Ectodermal cell (in vitro differentiated cells): ENCODE measurements at regions not wholly inside any gene's neighbourhood (a gene's known extent, or its start where the extent isn't known, plus 50 kb on each side); places are given as distances from the start of the nearest gene placed in this dataset.

Experiments used
- H3K27ac ChIP-seq: 2 replicates; pipeline ENCODE4 v1.7.0; 2013; ENCODE audit warnings: mild to moderate bottlenecking, low read depth, low read length; ENCODE audit not compliant: insufficient read depth, poor library complexity, severe bottlenecking
- H3K27me3 ChIP-seq: 2 replicates; pipeline ENCODE4 v1.7.0; 2013; ENCODE audit warnings: mild to moderate bottlenecking, low read length; ENCODE audit not compliant: insufficient read depth, control insufficient read depth, poor library complexity, severe bottlenecking
- H3K36me3 ChIP-seq: one replicate; pipeline ENCODE4 v1.7.0; 2013; ENCODE audit warnings: low read length; ENCODE audit not compliant: control insufficient read depth, insufficient read depth
- H3K4me1 ChIP-seq: one replicate; pipeline ENCODE4 v1.7.0; 2013; ENCODE audit warnings: low read length; ENCODE audit not compliant: control insufficient read depth, insufficient read depth
- H3K4me3 ChIP-seq: 2 replicates; pipeline ENCODE4 v1.7.0; 2013; ENCODE audit warnings: low read depth, low read length, control low read depth; ENCODE audit not compliant: insufficient read depth
- H3K9me3 ChIP-seq: 2 replicates; pipeline ENCODE4 v1.7.0; 2013; ENCODE audit warnings: mild to moderate bottlenecking, low read length, moderate library complexity; ENCODE audit not compliant: control insufficient read depth
- WGBS, 2 experiments: methylation state at CpG; one replicate each; pipeline ENCODE4 v1.1.7; 2013; ENCODE audit warnings: missing lambda C conversion rate in 2 of 2; 5-methylcytosine and 5-hydroxymethylcytosine counted together

DNA sequence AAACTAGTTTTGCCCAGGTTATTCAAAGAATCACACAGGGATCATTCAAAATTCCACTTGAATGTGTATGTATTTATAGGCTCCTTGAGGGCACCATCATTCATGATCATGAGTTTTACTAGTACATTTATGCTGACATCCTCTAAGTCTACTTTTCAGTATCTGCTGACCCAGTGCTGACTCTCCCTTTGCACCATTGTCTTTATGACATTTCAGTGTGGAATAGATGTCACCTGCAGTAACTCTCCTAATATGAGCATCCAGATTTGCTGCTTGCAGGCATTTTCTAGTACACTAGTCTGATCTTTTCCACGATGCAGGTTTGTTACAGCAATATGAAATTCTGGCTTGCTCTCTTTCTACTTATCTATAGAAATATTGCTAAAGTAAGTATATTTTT is 1603.5 kb downstream of the SI start:
- H3K4me1 ChIP-seq, result no peaks in the 10 kb centered on the region
- H3K9me3 ChIP-seq, result no peaks in the 10 kb centered on the region
- H3K36me3 ChIP-seq, result no peaks in the 10 kb centered on the region
- no peak overlapping the region for H3K4me3 ChIP-seq
- H3K27me3 ChIP-seq, result no peaks in the 10 kb centered on the region
- no peak overlapping the region for H3K27ac ChIP-seq
- WGBS, 2 experiments, result 100% methylated on average over 1 of the region's 1 CpG

DNA sequence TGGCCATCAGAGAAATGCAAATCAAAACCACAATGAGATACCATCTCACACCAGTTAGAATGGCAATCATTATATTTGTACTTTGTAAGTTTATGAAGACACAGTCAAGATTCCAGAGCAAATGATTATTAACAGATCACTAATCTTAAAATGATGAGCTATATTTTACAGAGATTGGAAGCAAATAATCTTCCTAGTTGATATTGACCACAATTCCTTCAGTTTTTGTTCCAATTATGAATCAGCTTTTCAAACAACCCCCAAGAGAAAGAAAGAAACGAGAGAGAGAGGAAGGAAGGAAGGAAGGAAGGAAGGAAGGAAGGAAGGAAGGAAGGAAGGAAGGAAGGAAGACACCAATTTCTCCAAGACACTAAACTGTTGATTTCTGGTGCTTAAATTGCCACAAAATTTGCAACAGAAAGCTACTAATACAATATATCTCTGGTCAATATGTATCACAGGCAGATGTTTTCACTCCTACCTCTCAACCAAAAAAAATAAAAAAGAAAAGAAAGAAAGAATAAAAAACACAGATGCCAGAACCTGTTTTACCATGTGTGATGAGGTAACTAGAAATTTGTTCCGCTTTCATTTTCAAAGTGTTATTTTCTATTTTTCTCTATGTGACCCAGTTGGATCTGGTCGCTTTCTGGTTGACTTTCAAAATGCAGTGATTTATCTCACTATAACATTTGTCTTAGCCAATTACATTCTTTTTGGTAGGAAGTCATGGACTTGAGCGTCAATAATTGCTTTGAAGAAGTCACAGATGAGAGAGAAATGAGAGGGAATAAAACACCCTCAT is 1609.6 kb downstream of the SI start:
- Histone ChIP-seq H3K36me3 (no peaks in the 10 kb centered on the region), H3K27ac (no peak overlapping the region), H3K27me3 (no peaks in the 10 kb centered on the region), H3K9me3 (no peaks in the 10 kb centered on the region), H3K4me3 (no peak overlapping the region), H3K4me1 (no peaks in the 10 kb centered on the region)
- WGBS, 2 experiments, result 80 to 94% methylated on average over 2 to 3 of the region's 4 CpGs

DNA sequence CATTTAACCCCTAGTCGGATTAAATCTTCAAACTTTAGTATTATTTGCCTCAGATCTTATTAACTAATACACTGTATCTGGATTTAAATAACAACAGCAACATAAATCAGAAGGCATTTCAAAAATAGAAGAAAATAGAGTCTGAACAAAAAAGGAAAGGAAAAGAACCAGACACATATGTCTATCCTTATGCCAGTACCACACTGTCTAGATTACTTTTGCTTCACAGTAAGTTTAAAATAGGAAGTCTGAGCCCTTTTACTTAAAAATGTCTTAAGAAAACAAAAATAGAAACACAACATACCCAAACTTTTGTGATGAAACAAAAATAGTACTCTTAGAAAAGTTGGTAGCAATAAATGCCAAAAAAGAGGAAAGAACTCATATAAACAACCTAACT is 1615.8 kb downstream of the SI start:
- Histone ChIP-seq H3K9me3 (no peaks in the 10 kb centered on the region), H3K27ac (no peak overlapping the region), H3K36me3 (no peaks in the 10 kb centered on the region), H3K4me1 (no peaks in the 10 kb centered on the region), H3K27me3 (no peaks in the 10 kb centered on the region), H3K4me3 (no peak overlapping the region)
- WGBS, 2 experiments, result 91% methylated on average over 1 of the region's 1 CpG; no CpG with 5 or more reads in 1 of the 2 experiments

DNA sequence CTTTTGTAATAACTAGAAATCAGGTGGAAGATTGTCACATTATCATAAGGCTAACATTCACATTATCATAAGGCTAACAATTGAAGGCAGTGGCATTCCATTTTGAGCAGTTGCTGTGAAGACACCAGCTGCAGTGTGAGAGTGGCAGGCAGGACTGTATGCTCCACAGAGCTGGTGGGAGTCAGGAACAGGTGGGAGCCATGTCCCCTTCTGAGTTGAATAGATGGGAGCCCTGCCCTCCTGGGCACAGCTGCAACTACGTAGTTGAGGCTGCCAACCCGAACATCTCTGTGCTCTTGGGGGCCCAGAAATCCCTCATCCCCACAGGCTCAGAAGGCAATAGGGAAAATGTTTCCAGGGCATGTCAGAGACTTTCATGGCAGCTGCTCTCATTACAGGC is 1627.6 kb downstream of the SI start:
- no peaks in the 10 kb centered on the region for H3K36me3 ChIP-seq
- no peaks in the 10 kb centered on the region for H3K9me3 ChIP-seq
- no peak overlapping the region for H3K4me3 ChIP-seq
- H3K27me3 ChIP-seq, result no peaks in the 10 kb centered on the region
- no peaks in the 10 kb centered on the region for H3K4me1 ChIP-seq
- 98 to 99% methylated on average over 2 of the region's 2 CpGs for WGBS, 2 experiments
- H3K27ac ChIP-seq, result no peak overlapping the region

DNA sequence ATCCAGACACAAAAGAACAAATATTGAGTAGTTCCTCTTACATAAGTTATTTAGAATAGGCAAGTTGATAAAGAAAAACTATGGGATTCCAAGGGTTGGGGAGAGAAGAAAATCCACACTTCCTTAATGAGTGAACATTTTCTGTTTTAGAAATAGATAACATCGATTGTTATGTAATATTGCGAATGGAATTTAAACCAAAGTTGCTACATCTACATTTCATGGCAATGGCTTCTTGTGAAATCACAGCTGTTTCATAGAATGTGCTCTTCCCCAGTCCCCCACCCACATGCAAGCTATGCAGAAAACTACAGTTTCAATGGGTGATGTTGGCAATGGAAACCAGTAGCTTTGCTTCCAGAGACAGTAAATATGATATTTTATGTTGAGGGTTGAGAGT is 1639.5 kb downstream of the SI start:
- Histone ChIP-seq H3K4me1 (no peaks in the 10 kb centered on the region), H3K36me3 (no peaks in the 10 kb centered on the region), H3K27me3 (no peaks in the 10 kb centered on the region), H3K27ac (no peak overlapping the region), H3K4me3 (no peak overlapping the region), H3K9me3 (no peaks in the 10 kb centered on the region)
- WGBS, 2 experiments, result 100% methylated on average over 1 to 2 of the region's 2 CpGs

DNA sequence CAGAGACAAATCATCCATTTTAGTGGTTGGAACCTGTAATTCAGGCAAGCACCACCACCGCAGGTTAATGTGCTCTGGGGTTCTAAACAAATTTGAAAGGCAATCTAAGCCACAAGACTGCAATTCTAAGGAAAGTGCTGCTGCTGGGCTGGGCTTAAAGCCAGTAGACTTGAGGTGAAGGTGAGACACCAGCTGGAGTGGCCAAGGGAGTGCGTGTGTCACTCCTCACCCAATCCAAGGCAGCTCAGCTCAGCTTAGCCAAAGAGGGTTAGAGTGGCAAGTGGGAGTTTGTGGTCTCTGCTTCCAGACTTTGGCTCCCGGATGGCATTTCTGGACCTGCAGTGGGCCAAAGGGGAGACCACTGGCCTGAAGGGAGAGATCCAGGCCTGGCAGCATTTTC is 1655.6 kb downstream of the SI start:
- no peaks in the 10 kb centered on the region for H3K27me3 ChIP-seq
- H3K9me3 ChIP-seq, result no peaks in the 10 kb centered on the region
- H3K36me3 ChIP-seq, result no peaks in the 10 kb centered on the region
- no peak overlapping the region for H3K27ac ChIP-seq
- no peak overlapping the region for H3K4me3 ChIP-seq
- 95 to 97% methylated on average over 3 of the region's 3 CpGs for WGBS, 2 experiments
- no peaks in the 10 kb centered on the region for H3K4me1 ChIP-seq

DNA sequence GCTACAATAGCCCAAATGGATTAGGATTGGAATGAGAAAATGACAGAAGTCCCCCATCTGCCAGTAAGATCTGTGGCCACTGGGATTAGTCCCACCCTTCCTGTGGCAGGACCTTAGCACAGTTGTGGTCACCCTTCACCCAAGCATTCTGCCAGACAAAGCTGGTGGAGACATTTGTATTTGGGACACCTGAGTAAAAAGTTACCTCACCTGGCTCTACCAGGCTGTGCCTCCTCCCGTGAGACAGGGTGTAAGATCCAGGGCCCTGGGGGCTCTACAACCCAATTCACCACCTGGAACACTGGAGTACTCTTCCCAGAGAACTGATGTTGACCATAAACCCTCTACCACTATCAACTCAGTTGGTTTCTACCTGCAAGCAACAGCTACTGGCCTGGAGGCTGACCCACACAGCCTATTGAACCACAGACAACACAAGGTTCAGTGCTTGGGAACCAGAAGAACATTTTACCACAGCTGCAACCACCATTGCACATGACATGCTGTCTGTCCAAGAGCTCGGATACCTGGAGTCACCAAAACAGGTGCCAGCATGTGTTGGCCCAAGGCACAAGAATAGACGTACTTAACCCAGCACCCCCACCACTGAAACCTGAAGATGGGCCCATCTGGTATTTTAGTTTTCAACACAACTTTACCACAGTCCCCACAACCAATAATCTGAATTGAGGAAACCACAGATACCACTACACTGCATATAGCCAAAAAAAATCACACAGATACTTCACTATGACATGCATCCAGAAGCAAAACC is 1686.7 kb downstream of the SI start:
- Histone ChIP-seq H3K36me3 (no peaks in the 10 kb centered on the region), H3K4me1 (no peaks in the 10 kb centered on the region)
- 85 to 88% methylated on average over 3 of the region's 3 CpGs for WGBS, 2 experiments

DNA sequence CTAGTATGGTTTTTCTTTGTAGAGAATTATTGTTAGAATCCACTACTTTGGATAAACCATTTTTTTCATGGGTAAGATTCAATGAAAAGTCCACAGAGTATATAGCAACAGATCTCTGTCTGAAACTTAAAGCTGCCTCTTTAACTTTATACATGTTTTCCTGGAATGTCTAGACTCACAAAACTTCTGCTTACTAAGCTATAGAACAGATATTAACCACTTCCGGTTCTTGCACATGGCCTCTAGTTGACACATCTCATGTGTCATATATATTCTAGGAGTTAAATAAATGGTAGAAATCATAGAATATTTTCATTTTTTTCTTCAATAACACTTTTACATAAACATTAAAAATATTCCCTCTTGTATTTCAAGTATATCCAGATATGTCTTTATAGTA is 1693.9 kb downstream of the SI start:
- Histone ChIP-seq H3K27ac (no peak overlapping the region), H3K36me3 (no peaks in the 10 kb centered on the region), H3K4me3 (no peak overlapping the region), H3K9me3 (no peaks in the 10 kb centered on the region), H3K4me1 (no peaks in the 10 kb centered on the region), H3K27me3 (no peaks in the 10 kb centered on the region)
- WGBS, 2 experiments, result 78% methylated on average over 1 of the region's 1 CpG; no CpG with 5 or more reads in 1 of the 2 experiments

More for the DNA sequence above, 1686.7 kb downstream of the SI start:
- Histone ChIP-seq H3K27ac (no peak overlapping the region), H3K9me3 (no peaks in the 10 kb centered on the region), H3K4me3 (no peak overlapping the region), H3K27me3 (no peaks in the 10 kb centered on the region)

DNA sequence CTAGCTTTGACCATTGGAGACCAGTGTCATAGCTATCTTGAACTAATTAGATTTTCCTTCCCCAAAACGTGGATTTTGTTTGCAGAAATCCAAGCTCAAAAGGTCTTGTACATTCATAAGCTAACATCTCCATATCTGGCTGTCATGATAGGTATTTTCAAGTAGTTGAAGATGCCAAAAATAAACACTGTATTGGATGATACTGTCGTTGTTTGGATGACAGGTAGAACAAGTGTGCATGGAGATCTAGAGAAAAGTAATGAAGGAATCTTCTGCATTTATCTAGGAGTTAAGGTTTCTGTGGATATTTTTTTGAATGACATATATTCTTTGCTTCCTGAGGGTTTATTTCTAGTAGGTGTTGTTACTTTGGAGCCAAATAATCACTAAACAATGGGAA is 1696.1 kb downstream of the SI start:
- H3K36me3 ChIP-seq, result no peaks in the 10 kb centered on the region
- H3K27me3 ChIP-seq, result no peaks in the 10 kb centered on the region
- no peak overlapping the region for H3K4me3 ChIP-seq
- H3K4me1 ChIP-seq, result no peaks in the 10 kb centered on the region
- H3K9me3 ChIP-seq, result no peaks in the 10 kb centered on the region
- 75 to 92% methylated on average over 2 of the region's 2 CpGs for WGBS, 2 experiments
- H3K27ac ChIP-seq, result no peak overlapping the region

DNA sequence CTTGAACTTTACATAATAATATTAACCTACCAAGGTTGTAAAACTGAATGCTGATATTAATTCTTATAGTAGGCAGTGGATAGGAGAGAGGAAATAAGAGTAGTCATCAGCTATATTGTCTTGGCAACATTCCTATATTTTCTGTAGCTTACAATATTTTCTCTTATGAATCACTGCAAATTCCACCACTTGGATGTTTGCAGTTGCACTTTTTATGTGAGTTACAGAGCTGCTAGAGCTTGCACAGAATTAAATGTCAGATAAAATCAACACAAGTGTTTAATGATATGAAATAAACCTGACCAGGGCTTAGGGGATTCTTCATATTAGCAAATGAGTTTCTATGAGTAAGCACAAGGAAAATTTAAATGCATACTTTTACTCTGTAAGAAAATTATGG is 1710.1 kb downstream of the SI start:
- Histone ChIP-seq H3K27me3 (no peaks in the 10 kb centered on the region), H3K27ac (no peak overlapping the region), H3K4me3 (no peak overlapping the region), H3K9me3 (no peaks in the 10 kb centered on the region), H3K4me1 (no peaks in the 10 kb centered on the region), H3K36me3 (no peaks in the 10 kb centered on the region)
